Hepatic stellate cell (primary cell): ENCODE measurements at regions not wholly inside any gene's neighbourhood (a gene's known extent, or its start where the extent isn't known, plus 50 kb on each side); places are given as distances from the start of the nearest gene placed in this dataset.
A peak's percentile ranks its signal among the peaks of the same experiment; 100 is the strongest.

Experiments
- DNase-seq: peaks from one replicate; pipeline ENCODE4 v3.0.0; 2011; ENCODE audit warnings: low spot score

- no peak for DNase-seq
Measured at GRCh38 chr4:104964410-104965175, 182.1 kb upstream of the TET2 start.

GRCh38 chr4:104966349-104967033 lies 180.2 kb upstream of the TET2 start:
- DNase-seq = no peak

DNA sequence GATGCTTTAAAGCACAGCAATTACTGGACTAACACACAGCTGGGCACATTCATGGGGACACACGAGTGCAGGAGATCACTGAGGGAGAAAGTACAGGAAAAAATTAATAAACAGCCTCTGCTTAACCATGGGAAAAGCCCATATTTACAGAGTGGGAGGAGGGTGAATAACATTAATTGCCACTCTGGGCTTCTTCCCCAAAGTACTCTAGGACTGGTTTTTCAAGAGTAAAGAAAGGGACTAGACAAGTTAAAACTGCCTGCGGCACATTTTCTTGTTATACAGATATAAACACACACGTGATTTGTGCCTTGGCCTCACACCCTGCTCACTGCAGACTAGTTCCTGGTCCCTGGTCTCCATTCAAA lies 179.7 kb upstream of the TET2 start:
- no peak for DNase-seq

GRCh38 chr4:104969394-104970082 lies 177.1 kb upstream of the TET2 start:
- DNase-seq = no peak

- no peak for DNase-seq
Measured at GRCh38 chr4:104971462-104971861, 175.2 kb upstream of the TET2 start.

DNA sequence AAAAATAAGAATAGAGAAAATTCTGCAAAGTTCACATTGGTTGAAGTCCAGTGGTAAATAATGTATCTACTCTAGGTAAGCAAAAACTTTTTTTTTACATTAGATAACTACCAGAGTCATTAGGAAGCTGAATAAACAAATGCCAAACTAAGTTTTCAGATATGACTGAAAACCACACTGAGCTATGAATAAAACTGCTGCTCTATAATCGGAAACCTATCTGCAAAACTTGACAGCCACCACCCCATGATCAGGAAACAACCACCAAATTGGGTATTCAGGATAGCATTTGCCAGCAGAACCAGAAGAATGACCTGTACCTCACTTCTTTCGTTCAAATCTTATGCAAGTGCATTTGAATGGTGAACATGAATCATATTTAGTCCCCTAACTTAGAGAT lies 173.0 kb upstream of the TET2 start:
- DNase-seq = no peak

DNA sequence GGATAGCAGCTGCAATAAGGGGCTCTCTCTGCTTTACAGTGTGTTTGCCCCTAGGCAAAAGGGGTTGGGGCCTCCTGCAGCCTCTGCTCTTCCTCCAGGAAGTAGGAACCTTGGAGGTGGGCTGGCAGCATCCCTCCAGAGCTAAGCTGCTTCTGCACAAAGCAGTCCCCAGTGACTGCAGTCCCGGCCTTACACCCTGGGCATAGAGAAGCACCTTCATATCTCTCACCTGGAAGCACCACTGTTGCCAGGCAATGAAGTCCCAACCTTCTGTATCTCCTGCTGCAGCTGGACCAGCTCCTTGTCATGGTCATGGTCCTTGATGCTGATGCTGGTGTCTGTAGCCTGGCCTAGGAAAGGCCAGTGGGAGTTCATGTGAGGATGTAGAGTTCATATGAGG lies 171.1 kb upstream of the TET2 start:
- peak; percentile 0 for DNase-seq

DNA sequence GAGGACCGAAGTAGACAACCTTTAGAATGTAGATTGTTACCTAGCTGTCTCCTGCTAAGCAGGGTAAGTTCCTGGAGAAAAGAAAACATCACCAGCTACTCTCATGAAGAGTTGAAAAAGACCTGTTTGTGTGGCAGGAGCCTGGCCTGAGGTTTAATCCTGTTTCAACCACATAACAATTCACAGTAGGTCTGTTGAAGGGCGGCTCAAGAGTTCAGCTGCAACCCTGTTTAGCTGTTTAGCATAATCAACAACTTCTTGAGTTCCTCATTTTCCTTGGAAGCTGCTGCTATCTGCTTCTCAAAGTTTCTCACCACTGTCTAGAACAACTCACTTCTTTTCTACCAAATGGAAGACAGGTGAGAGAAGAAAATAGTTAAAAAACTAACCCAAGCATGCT lies 170.4 kb upstream of the TET2 start:
- no peak for DNase-seq

DNA sequence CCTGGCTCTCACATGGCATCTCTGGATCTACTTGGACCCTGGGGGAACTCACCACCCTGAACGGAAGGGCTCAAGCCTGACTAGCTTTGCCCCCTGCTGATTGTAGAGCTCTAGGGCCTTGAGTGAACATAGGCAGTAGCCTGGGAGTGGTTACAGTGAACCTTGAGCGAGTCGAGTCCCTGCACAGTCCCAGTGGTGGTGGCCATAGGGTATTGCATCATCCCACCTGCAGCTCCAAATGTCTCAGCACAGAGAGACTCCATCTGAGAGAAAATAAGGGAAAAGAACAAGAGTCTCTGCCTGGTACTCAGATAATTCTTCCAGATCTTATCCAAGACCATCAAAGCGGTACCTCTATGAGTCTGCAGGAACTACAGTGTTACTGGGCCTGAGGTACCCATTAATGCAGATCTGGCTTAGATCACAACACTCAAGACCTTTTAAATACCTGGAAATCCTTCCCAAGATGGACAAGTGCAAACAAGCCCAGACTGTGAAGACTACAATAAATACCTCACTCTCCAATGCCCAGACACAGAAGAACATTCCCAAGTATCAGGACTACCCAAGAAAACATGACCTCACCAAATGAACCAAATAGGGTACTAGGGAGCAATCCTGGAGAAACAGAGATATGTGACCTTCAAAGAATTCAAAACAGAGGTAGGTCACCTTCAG lies 167.5 kb upstream of the TET2 start:
- no peak for DNase-seq

GRCh38 chr4:104983615-104984179 lies 163.0 kb upstream of the TET2 start:
- no peak for DNase-seq

- DNase-seq = no peak
Measured at GRCh38 chr4:104986306-104986705, 160.4 kb upstream of the TET2 start.

- DNase-seq = no peak
Measured at GRCh38 chr4:104989371-104989770, 157.3 kb upstream of the TET2 start.

GRCh38 chr4:105002278-105002677 lies 144.4 kb upstream of the TET2 start:
- DNase-seq = no peak

DNA sequence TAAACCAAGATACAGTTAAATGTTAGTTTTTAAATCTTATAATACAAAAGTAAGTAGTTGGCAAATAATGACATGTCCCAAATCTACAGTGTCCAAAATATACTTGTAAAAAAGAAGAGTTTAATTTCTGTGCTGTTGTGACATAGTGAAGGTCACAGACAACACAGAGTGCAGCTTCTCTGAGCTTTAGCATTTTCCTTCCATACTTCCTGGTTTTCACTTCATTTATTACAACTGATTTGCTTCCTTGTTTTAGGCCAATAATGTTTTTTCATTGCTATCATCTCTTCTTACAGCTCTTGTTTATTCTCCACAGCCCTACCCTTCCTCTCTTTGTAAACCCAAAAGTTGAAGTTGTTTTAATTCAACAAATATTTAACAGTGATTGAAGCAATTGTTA lies 132.4 kb upstream of the TET2 start:
- no peak for DNase-seq

DNA sequence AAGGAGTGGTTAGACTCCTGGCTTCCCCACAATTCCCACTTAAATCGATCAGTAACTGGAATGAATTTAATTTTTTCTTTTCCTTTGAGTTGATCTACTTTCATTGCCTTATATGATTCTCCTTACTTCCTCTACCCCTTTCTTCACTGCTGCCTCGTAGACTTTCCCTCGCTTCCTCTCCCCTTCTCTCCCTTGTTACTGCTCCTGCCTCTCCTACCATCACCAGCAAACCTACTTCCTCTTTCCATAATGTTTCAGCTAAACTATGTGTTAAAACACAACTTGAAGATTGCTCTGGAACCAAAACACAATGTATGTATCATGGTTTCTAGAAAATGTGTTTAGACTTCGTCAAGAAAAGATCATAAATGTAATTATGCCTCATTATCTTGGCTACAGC lies 132.0 kb upstream of the TET2 start:
- no peak for DNase-seq

- no peak for DNase-seq
Measured at GRCh38 chr4:105015750-105016149, 130.9 kb upstream of the TET2 start.

DNA sequence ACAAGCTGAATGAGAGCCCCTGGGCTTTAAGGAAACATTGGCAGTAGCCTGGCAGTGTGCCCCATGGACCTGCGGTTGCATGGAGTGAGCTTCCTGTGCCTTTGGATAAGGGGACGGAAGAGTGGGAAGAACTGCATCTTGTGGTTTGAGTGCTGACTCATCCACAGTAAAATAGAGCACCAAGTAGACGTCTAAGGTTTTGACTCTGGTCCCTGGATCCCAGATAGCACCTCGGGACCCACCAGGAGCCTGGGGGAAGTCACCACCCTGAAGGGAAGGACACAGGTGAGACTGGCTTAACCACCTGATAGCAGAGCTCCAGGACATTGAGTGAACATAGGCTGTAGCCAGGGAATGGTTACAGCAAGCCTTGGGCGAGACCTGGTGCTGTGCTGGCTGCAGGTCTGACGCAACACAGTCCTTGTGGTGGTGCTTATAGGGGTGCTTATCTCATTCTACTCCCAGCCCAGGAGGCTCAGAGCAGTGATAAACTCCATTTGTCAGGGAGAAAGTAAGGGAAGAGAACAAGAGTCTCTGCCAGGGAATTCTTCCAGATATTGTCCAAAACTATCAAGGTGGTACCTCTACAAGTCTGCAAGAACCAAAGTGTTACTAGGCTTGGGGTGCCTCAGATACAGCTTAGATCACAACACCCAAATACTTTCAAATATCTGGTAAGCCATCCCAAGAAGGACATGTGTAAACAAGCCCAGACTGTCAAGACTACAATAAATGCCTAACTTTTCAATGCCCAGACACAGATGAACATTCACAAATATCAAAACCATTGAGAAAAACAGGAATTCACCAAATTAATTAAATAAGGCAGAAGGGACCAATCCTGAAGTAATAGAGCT lies 123.6 kb upstream of the TET2 start:
- DNase-seq = no peak

DNA sequence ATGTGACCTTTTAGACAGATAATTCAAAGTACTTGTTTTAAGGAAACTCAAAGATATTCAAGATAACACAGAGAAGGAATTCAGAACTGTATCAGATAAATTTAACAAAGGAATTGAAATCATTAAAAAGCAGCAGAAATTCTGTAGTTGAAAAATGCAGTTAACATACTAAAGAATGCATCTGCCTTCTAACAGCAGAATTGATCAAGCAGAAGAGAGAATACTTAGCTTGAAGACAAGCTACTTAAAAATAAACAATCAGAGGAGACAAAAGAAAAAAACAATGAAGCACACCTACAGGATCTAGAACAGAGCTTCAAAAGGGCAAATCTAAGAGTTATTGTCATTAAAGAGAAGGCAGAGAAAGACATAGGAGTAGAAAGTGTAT lies 123.0 kb upstream of the TET2 start:
- no peak for DNase-seq

GRCh38 chr4:105025263-105026017 lies 121.2 kb upstream of the TET2 start:
- no peak for DNase-seq

GRCh38 chr4:105036991-105037390 lies 109.7 kb upstream of the TET2 start:
- DNase-seq = no peak

GRCh38 chr4:105042451-105042850 lies 104.2 kb upstream of the TET2 start:
- no peak for DNase-seq
